HG03066 (cell line): ENCODE measurements at regions not wholly inside any gene's neighbourhood (a gene's known extent, or its start where the extent isn't known, plus 50 kb on each side); places are given as distances from the start of the nearest gene placed in this dataset.

ENCODE experiments used
- ATAC-seq: cut with Tn5 transposase; IDR thresholded peaks from one replicate; pipeline ENCODE4 v1.9.1; 2021; ENCODE audit warnings: low read depth; ENCODE audit not compliant: unreplicated experiment

DNA sequence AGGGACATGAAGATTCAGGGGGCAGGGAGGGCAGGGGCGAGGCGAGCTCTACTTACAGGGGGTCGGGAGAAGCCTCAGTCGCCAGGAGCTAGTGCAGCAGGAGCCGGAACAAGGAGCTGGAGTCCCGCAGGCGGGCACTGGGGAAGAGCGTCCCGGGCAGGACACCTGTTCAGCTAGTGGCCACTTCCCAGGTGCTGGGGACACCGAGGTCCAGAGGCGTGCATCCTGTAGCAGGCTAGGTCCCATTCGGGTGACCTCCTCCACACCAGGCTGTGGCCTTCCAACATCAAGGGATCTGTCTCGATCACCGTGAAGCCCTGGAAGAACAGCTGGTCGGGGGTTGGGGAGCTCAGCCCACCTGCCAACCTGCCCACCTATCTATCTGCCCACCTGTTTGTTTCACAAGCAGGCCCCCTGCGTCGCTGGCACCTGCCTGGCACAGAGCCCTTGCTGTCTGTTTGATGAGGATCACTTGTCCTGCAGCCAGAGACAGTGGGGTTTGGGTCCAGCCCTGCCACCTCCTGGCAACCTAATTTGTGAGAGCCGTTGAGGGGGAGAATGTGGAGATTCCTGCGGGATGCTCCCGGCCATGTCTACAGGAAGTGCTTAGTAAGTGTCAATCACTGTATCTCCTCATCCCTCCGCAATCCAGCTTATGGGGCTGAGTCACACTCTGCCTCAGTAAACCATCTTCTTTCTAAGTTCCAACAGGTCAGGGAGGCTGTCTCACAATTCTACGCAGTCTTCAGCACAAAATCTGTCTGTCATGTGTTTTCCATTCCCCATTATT, 940.9 kb downstream of the BRD1 start:
- no peak for ATAC-seq

DNA sequence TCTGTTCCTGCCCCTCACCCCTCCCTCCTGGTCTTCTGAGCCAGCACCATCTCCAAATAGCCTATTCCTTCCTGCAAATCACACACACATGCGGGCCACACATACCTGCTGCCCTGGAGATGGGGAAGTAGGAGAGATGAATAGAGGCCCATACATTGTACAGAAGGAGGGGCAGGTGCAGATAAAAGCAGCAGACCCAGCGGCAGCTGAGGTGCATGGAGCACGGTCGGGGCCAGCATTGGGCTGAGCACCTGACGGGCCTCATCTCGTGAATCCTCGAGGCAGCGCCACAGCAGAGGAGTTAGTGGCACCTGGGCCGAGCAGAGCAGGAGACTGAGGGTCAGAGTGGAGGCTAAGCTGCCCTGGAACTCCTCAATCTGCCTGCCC, 941.8 kb downstream of the BRD1 start:
- ATAC-seq, result no peak

DNA sequence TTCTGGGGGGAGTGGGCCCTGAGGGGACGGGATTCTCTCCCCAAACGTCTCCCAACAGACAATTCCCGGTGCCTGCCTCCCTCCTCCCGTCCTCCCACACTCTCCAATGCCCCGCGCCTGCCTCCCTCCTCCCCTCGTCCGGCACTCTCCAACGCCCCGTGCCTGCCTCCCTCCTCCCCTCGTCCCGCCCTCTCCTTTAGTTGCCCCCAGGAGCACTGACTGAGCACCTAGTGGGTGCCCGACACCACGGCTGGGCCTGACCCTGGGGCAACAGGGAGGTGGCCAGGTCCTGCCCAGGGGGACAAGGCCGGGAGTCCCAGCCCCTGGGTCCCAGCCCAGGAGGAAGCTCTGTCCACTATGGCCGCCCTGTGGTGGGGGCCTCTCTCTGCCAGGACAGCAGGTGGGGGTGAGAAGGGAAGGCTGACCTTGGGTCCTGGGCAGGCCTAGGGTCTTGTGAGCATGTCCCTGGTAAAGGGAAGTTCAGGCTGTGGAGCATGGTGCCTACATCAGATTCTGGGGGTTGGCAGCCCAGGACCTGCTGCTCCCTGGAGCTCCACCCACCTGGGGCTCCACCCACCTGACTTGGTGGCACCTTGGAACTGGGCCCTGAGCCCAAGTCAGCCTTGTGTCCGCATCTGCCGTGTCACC, 942.3 kb downstream of the BRD1 start:
- ATAC-seq, result no peak

DNA sequence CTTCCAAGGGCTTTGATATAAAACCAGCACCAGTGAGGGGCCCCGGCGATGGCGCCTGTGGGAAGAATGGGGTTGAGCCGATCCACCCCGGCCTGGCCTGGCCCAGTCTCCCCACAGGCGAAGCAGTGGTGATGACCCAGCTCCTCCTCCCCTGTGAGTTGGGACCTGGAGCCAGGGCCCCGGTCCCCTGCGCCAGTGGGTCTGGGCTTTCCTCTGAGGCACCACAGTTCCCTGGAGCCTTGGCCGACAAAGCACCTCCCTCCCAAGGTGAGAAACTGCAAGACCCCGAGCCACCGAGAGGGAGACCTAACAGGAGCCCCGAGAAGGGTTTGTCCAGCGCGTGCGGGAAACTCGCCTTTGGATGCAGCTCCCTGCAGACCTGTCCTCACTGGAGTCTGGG, 942.9 kb downstream of the BRD1 start:
- no peak for ATAC-seq

DNA sequence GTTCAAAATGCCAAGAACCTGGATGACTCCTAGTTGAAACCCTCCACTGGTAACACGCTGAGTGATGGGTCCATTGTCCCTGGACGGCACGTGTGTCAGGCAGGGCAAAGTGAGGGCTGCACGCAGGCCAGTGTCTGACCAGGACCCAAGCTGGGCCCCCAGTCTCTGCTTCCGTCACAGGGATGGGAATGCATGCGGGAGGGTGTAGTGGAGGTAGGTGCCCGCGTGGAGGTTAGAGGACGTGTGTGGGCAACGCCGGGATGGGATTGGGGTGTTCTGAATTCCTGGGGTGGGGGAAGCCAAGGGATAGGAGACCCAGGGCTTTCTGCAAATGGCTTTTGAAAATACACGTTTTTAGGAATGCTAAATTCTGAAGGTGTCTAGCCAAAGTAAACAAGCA, 943.3 kb downstream of the BRD1 start:
- no peak for ATAC-seq

DNA sequence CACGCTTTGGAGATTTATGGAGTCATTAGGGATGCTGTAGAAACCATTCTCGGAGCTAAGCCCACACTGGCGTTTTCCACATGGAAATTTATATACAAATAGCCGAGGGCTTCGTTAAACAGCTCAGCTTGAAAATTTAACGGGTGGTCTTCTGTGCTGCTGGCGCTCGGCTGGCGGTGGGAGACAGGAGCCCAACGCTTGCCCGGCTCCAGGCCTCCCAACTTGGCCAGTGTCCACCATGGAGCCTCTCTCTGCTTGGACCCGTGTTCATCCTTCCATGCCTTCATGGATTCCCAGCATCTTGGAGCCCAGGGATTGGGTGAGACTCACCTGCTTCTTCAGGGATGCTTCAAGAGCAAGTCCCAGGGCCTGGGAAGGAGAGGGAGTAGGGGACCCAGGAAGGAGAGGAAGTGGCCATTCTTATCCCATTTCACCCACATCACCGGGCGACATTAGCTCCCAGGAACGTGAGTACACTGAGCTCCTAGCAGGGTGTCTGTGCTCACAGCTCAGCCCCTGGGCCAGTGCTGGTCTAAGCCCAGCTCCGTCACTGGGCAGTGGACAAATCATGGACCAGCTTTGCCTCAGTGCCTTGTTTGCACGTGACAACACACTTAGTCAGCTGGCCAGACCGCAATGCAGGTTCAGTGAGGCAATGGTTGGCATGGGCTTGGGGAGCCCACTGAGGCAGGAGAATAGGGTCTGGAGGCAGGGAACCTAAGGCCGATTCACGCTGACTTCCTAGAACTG, 944.3 kb downstream of the BRD1 start:
- no peak for ATAC-seq

DNA sequence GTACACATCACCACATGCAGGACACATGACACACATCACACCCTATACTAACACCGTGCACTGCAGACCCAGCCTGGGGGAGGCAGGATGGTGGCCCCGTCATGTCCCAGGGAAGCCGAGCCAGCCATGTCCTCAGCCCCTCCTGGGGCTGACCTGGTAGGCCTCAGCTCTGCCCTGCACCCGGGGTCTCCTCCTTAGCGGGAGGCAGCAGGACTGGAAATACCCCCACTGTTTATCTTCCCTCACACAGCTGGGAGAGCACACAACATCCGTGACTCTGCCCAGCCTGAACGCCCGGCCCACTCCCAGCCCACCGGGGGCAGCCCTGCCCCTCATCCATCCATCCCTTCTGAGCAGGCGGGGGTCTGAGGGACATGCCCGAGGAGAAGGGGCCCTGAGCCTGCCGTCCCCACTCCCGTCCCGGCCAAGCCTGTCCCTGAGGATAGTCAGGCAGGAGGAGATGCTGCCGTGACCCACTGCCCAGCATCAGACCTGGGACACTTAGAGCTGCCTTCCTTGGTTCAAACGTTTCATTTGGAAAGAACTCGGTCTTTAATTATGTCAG, 945.0 kb downstream of the BRD1 start:
- no peak for ATAC-seq

DNA sequence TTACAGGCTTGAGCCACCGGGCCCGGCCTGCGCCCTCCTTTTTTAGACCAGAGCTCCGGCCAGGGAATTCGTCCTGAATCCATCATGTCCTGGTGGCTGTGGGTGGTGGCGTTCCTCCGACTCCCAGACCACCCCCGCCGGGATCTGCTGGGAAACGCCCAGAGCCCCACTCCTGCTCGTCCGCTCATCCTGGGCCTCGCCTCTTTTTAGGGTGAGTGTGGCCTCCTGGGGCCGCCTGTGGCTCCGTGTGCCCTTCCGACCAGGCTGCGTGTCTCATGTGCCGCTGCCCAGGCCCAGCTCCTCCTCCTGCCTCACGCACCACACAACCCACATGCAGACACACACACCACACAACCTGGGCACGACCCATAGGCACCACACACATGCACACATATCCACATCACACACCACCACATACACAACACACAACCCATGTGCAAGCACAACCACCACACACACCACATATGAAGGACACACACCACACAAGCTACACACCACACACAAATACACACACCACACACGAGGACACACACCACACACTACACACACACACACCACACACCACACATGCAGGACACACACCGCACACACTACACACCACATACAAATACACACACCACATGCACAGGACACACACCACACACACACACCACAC, 946.2 kb downstream of the BRD1 start:
- ATAC-seq, result no peak

DNA sequence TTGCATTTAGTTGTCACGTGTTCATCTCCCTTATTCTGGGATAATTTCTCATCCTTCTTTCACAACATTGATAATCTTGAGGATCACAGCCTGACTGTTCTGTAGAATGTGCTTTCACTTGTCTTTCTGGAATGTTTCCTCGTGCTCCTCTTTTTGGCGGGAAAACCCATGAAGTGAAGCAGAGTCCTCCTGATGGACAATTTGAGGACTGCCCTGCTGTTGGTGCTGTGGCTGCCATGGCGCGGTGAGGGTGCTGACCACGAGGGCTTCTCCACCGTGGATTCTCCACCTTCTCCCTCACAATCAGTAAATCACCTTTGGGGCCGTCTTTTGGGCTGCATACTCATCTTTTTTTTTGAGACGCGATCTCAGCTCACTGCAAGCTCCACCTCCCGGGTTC, 946.9 kb downstream of the BRD1 start:
- ATAC-seq, result no peak

DNA sequence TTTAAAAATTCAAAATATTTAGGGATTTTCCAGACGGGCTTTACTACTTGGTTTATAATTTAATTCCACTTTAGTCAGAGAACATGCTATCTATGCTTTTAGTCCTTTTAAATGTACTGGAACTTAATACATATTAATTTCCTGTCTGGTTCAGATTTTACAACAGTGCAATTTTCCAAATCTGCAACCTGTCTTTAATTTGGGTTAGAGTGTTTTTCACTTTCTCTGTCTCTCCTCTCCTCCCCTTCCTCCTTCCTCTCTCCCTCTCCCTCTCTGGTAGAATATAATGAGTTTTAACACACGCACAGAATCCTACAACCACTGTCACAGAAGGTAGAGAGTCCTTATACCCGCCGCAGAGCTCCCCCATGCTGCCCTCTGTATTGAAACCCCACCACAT, 950.7 kb downstream of the BRD1 start:
- no peak for ATAC-seq

DNA sequence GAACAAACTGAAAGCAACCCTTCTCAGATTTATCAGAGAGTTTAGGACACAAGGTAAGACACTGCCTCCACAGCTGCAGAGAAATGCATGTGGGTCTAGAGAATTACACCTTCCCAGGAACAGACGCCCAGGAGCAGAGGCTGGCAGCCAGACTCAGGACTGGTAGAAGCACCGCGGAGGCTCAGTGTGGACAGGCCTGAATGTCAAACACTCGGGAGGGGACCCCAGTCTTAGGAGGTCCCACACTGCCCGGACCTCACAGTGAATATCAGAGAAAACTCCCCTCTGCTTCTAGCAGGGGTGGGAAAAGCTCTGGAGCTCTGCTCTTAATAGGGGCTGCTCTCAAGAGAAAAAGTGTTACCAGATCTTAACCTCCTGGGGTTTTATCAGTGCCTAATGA, 952.7 kb downstream of the BRD1 start:
- no peak for ATAC-seq

DNA sequence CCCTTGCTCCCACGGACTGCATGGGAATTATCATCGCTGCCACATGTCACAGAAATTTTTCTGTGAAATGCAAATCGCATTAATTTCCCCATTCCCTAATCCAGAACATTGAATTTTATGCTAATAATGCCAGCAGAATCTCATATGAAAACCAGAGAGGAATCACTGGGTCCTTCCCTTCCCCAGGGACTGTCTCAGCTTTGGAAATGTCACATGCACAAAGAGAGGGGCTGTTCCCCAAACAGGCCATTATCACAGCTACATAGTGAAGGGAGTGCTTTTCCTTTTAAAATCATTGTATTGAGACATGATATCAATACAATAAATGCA, 954.5 kb downstream of the BRD1 start:
- no peak for ATAC-seq

DNA sequence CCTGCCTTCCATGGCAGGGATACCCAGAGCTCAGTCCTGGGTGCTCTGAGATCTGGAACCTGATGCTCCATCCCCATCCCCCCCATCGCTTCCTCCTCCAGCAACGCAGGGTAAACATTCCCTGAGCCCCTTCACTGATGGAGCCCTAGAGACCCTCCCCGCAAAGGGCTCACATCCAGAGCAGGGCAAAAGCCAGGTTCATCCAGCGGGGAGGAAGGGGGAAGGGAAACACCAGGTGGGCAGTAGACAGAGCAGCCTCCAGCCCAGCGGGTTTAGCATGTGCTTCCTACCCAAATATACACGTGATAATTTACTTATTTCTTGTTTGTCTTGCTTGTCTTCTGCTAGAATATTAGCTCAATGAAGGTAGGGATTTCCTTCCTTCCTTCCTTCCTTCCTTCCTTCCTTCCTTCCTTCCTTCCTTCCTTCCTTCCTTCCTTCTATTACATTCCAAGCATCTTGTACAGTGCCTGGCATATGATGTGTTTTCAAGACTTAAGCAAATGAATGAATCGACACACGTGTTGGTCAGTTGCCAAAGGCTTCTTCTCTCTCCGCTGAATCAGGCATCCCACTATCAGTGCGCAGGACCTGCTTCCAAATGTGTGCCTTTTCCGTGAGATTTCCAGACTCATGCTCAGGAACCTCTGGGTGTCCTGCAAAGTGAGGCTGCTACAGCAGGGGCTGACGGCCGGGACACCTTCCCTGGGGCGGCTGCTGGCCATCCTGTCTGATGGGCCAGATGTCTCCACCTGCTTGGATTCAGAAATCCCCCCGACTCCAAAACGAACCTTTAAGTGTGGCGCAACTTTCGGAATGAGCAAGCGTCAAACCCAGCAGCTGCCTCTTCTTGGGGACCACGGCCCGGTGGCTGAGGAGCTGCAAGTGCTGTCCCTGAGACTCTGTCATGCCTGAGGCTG, 955.1 kb downstream of the BRD1 start:
- no peak for ATAC-seq

DNA sequence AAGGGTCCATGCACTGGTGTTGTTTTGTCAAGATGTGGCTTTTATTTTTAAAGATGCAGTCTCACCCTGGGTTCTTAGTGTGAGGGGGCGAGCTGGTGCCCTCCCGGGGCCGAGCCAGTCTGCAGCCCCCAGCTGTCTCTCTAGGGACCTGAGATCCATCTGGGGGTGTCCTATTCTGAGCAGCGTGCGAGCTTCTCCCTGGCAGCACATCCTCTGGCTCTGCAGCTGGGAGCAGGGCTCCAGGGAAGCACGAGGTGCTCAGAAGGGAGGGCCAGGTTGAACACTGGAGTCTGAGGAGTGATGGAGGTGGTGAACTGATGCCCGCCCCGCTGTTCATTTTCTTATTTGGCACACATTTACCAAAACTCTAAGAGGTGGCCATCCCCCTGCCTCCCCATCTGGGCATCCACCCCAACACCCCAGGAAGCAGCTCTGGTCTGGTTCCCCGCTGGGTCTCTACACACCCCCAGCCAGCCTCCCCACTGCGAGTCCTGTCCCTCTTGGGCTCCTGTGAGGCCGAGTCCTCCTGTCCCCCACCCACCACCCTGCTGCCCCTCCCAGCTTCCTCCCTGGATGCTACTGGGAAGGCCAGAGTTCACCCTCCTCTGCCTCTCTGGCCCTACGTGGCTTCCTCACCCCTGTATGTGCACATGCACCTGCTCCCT, 956.4 kb downstream of the BRD1 start:
- no peak for ATAC-seq

DNA sequence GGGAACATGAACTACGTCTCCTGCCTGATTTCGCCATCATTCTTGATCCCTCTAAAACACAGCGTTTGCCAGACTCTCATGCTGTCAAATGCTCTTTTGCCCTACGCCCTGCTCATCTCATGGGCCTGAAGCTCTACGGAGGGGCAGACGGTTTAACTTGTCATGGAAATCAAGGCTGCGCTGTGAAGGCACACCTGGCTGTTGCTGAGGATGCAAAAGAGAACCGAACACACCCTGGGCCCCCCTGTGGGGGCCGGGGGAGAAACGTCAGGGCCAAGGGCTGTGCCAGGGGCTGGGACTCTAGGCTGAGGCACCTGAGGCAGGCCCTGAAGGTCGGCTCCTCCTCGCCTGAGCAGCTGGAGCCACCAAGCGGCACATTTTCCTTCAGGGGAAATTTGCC, 957.2 kb downstream of the BRD1 start:
- ATAC-seq, result no peak

DNA sequence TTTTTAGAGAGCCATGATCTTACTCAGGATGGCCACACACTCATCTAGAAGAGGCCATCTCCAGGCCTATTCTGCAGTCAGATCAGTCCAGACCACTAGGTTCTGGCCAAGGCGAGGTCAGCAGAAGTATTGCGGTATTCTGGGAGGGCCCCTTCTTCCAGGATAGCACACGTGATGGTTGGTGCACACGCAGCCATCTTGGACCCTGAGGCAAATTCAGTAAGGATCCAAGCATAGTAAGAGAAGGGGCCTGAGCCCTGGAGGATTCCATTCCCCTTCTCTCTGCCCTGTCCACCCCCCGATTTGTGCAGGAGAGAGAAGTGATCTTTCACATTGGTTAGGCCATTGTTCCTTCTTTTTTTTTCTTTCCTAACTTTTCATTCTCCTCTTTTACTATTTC, 957.9 kb downstream of the BRD1 start:
- ATAC-seq, result no peak

DNA sequence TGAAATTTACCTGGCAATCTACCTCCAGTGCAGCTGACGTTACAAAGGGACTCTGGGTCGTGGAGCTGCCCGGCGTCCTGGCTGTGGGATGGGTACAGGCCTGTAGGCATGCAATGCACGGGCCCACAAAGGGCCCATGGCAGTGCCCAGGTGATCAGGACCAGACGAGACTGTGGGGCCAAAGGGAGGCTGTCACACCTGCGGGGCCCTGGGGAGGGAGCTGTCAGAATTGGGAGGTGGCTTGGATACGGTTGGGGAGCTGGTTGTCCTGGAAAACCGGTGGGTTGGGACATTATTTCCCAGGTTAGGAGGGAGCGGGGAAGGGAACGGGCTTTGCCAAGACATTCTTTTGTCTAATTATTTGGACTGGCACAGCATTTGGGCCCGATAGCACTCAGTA, 958.5 kb downstream of the BRD1 start:
- ATAC-seq, result no peak

DNA sequence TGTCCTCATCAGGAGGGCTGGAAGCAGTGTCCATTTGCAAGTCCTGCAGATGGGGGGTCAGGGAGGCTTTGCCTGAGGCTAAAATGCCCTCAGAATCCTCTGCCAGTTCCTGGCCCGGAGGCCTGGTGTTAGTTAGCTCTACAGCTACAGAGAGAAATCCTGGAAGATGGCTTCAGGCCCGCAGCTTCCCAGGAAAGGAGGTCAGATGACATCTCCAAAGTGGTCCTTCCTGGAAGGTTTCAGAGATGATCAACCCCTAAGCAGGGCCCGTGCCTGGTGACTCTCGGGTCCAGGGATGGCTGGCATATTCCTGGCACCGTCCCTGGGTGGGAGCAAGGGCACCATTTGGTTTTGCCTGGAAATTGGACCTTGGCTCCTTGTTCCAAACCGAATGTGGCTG, 959.1 kb downstream of the BRD1 start:
- ATAC-seq, result no peak

DNA sequence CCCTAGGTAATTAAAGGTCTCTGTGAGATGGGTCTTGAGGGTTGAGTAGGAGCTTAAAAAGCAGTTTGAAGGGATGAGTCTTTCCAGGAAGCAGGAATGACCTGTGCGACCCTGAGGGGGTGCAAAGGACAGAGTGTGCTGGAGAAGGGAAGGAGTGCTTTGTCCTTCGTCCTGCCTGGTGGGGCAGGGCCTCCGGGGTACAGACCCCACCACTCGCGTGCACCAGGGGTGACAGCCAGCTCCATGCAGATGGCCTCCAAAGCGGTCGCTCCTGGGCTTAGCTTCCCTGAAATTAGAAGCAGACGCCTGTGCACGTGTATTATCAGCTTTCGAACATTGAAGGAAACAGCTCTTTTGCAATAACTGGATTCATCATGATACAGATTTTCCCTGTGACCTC, 959.8 kb downstream of the BRD1 start:
- ATAC-seq, result no peak
